ENCODE measurements at regions not wholly inside any gene's neighbourhood (a gene's known extent, or its start where the extent isn't known, plus 50 kb on each side); places are given as distances from the start of the nearest gene placed in this dataset.

DNA sequence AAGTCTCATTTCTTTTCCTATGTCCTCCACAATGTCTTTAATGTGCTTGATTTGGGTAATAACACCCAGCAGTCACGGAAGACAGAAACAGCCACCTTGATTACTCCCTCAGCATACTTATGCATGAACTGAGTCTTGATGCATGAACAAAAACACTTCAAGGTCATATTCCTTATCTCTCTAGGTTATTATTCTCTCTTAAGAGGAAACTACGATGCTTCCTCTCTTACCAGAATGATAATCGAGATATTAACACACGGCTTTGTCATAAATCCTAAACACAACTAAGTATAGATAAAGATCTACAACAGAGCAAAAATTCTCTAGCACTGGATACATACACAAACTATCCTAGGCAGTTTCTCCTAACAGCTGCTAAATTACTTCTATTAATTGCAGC, 583.5 kb upstream of the ATP2B1 start:
- Histone ChIP-seq H4K20me1 (replicated peaks; ENCODE audit: control insufficient read depth, extremely low read depth, insufficient read depth, low read length) (no peaks in the 10 kb centered on the region), H3K9me3 (replicated peaks; ENCODE audit: control insufficient read depth, insufficient read depth, low read length) (peaks cover 5% of the 10 kb centered on the region), H3K79me2 (ENCODE audit: control insufficient read depth, insufficient read depth, low read length) (no peaks in the 10 kb centered on the region), H3K27ac (ENCODE audit: insufficient read depth, low read depth, low read length) (peak overlapping the region; percentile 58), H3K36me3 (ENCODE audit: control insufficient read depth in 2 of 2, extremely low read depth in 1 of 2, insufficient read depth in 2 of 2, low read length in 2 of 2) (no peaks in the 10 kb centered on the region), H3K9ac (replicated peaks; ENCODE audit: extremely low read depth, insufficient read depth, low read length) (no peak overlapping the region), H2AFZ (ENCODE audit: low read depth, low read length) (peak overlapping the region; percentile 8), H3K27me3 (ENCODE audit: control insufficient read depth in 2 of 2, insufficient read depth in 2 of 2, low read length in 2 of 2) (no peaks in the 10 kb centered on the region), H3K4me3 (replicated peaks in 1 of 3; ENCODE audit: insufficient read depth in 1 of 3, low read depth in 1 of 3, low read length in 3 of 3) (peak overlapping the region in 1 of 3 experiments; percentile 3), H3K4me1 (ENCODE audit: control insufficient read depth, extremely low read depth, insufficient read depth, low read length) (peaks cover 26% of the 10 kb centered on the region), H3K9me1 (replicated peaks; ENCODE audit: control insufficient read depth, extremely low read depth, insufficient read depth, low read length) (no peaks in the 10 kb centered on the region), H3K4me2 (ENCODE audit: insufficient read depth, low read length) (peak overlapping the region; percentile 41)
- intact Hi-C loops (cut with micrococcal nuclease) (loop anchor here (2.0 to 5.0 kb wide), 2 partner anchors 39 to 95 kb away; no protein-coding TSS in a partner anchor), dilution Hi-C loops (cut with MboI; ENCODE audit: extremely low pct_ligation_motif_present, low sequenced_read_pairs) (no loop called here)
- no peak for TF ChIP-seq POLR2AphosphoS5 (IDR thresholded peaks at IDR 0.05; ENCODE audit: insufficient read depth, low read depth, low read length)
- TF ChIP-seq JUN (IDR thresholded peaks at IDR 0.05; ENCODE audit: borderline replicate concordance, insufficient read depth, insufficient read length, low read depth), result no peak
- TF ChIP-seq GATA2 (IDR thresholded peaks at IDR 0.05; ENCODE audit: insufficient read depth, insufficient read length, low read depth, low read length), result peak; percentile 93
- CTCF ChIA-PET, result interaction anchor here (1.0 to 1.4 kb wide), 3 partner anchors 13 to 649 kb away, joined by 3 to 4 read pairs (median 3); no protein-coding TSS in a partner anchor
- BruUV-seq (replicated peaks), result no TSS peak
- POLR2A ChIA-PET, result no interaction called here
- FAIRE-seq (no peak), DNase-seq (ENCODE audit: low read depth, low spot score) (peak; percentile 84)

DNA sequence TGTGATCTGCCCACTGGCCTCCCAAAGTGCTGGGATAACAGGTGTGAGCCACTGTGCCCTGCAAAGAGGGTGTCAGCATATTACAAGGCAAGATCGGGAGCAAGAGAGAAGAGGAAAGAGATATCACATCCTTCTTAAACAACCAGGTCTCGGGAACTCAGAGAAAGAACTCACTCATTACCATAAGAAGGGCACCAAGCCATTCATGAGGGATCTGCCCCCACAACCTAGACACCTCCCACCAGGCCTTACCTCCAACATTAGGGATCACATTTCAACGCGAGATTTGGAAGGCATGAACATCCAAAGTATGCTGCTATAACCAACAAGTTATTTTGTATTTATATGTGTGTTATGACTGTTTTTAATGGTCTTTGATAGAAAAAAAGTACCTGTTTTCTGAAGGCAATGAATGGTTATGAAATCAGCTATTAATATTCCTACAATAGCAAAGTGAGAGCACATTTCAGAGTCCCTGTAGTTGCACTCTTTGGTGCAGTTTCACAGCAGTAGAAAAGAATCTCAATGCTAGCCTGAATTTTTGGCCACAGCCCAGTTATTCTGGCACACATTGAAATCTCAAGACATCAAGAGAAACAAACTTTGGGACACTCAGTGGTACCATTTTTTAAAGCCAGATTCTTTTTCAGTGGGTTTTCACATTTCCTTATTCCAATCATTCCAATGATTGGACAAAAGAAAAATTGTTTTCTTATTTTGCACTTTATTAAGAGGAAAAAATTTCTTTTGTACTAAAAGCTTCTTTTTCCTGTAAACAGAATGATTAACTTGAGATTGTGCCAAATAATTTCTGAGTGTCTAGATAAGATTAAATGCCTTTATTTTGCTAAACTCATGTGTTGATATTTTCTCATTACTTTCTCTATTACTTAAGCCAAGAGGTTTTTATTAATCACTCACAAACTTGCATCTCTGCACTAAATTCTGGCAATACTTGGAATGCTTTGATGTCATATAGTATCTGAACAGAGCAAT, 582.6 kb upstream of the ATP2B1 start:
- Histone ChIP-seq H3K9me3 (replicated peaks; ENCODE audit: control insufficient read depth, insufficient read depth, low read length) (peaks cover 5% of the 10 kb centered on the region), H3K4me3 (replicated peaks in 1 of 3; ENCODE audit: insufficient read depth in 1 of 3, low read depth in 1 of 3, low read length in 3 of 3) (peak overlapping the region in 1 of 3 experiments; percentile 3), H3K79me2 (ENCODE audit: control insufficient read depth, insufficient read depth, low read length) (no peaks in the 10 kb centered on the region), H3K9ac (replicated peaks; ENCODE audit: extremely low read depth, insufficient read depth, low read length) (peak overlapping the region; percentile 34), H3K27ac (ENCODE audit: insufficient read depth, low read depth, low read length) (peak overlapping the region; percentile 58), H3K36me3 (ENCODE audit: control insufficient read depth in 2 of 2, extremely low read depth in 1 of 2, insufficient read depth in 2 of 2, low read length in 2 of 2) (no peaks in the 10 kb centered on the region), H4K20me1 (replicated peaks; ENCODE audit: control insufficient read depth, extremely low read depth, insufficient read depth, low read length) (no peaks in the 10 kb centered on the region), H3K27me3 (ENCODE audit: control insufficient read depth in 2 of 2, insufficient read depth in 2 of 2, low read length in 2 of 2) (no peaks in the 10 kb centered on the region), H3K4me1 (ENCODE audit: control insufficient read depth, extremely low read depth, insufficient read depth, low read length) (peaks cover 26% of the 10 kb centered on the region), H2AFZ (ENCODE audit: low read depth, low read length) (peak overlapping the region; percentile 35), H3K4me2 (ENCODE audit: insufficient read depth, low read length) (peak overlapping the region; percentile 41), H3K9me1 (replicated peaks; ENCODE audit: control insufficient read depth, extremely low read depth, insufficient read depth, low read length) (no peaks in the 10 kb centered on the region)
- dilution Hi-C loops (cut with MboI; ENCODE audit: extremely low pct_ligation_motif_present, low sequenced_read_pairs) (no loop called here), intact Hi-C loops (cut with micrococcal nuclease) (loop anchor here (5.0 kb wide), 1 partner anchor 94 kb away; no protein-coding TSS in a partner anchor)
- ChIA-PET CTCF (interaction anchor here (1.4 kb wide), 1 partner anchor 13 kb away, joined by 4 read pairs; no protein-coding TSS in a partner anchor), POLR2A (no interaction called here)
- TF ChIP-seq FOS (IDR thresholded peaks at IDR 0.05; ENCODE audit: borderline replicate concordance, insufficient read depth, low read length) (no peak), MYC (IDR thresholded peaks at IDR 0.05; ENCODE audit: low read depth, low read length) (no peak), EZH2 (IDR thresholded peaks at IDR 0.05; ENCODE audit: borderline replicate concordance, low read depth, low read length, severe bottlenecking) (no peak), JUN (IDR thresholded peaks at IDR 0.05; ENCODE audit: borderline replicate concordance, insufficient read depth, insufficient read length, low read depth) (no peak), GATA2 (IDR thresholded peaks at IDR 0.05; ENCODE audit: insufficient read depth, insufficient read length, low read depth, low read length) (no peak), POLR2AphosphoS5 (IDR thresholded peaks at IDR 0.05; ENCODE audit: insufficient read depth, low read depth, low read length) (no peak), POLR2A (IDR thresholded peaks at IDR 0.05; ENCODE audit: low read depth, low read length) (no peak)
- TF ChIP-seq, protein P1, sequence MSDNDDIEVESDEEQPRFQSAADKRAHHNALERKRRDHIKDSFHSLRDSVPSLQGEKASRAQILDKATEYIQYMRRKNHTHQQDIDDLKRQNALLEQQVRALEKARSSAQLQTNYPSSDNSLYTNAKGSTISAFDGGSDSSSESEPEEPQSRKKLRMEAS (IDR thresholded peaks at IDR 0.05; ENCODE audit: insufficient read depth, insufficient read length), result no peak
- TF ChIP-seq, protein P2, sequence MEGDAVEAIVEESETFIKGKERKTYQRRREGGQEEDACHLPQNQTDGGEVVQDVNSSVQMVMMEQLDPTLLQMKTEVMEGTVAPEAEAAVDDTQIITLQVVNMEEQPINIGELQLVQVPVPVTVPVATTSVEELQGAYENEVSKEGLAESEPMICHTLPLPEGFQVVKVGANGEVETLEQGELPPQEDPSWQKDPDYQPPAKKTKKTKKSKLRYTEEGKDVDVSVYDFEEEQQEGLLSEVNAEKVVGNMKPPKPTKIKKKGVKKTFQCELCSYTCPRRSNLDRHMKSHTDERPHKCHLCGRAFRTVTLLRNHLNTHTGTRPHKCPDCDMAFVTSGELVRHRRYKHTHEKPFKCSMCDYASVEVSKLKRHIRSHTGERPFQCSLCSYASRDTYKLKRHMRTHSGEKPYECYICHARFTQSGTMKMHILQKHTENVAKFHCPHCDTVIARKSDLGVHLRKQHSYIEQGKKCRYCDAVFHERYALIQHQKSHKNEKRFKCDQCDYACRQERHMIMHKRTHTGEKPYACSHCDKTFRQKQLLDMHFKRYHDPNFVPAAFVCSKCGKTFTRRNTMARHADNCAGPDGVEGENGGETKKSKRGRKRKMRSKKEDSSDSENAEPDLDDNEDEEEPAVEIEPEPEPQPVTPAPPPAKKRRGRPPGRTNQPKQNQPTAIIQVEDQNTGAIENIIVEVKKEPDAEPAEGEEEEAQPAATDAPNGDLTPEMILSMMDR (IDR thresholded peaks at IDR 0.05; ENCODE audit: extremely low read depth in 1 of 2, insufficient read depth in 1 of 2, low read depth in 1 of 2, low read length in 2 of 2), result no peak
- BruUV-seq (replicated peaks), result no TSS peak
- no peak for FAIRE-seq
- peak; percentile 83 for DNase-seq (ENCODE audit: low read depth, low spot score)
